ENCODE measurements at regions not wholly inside any gene's neighbourhood (a gene's known extent, or its start where the extent isn't known, plus 50 kb on each side); places are given as distances from the start of the nearest gene placed in this dataset.
"Not testable (repeated sequence)": the region's sequence is repeated elsewhere in the genome, so short reads cannot be mapped to it uniquely, and the experiment has no call there.

DNA sequence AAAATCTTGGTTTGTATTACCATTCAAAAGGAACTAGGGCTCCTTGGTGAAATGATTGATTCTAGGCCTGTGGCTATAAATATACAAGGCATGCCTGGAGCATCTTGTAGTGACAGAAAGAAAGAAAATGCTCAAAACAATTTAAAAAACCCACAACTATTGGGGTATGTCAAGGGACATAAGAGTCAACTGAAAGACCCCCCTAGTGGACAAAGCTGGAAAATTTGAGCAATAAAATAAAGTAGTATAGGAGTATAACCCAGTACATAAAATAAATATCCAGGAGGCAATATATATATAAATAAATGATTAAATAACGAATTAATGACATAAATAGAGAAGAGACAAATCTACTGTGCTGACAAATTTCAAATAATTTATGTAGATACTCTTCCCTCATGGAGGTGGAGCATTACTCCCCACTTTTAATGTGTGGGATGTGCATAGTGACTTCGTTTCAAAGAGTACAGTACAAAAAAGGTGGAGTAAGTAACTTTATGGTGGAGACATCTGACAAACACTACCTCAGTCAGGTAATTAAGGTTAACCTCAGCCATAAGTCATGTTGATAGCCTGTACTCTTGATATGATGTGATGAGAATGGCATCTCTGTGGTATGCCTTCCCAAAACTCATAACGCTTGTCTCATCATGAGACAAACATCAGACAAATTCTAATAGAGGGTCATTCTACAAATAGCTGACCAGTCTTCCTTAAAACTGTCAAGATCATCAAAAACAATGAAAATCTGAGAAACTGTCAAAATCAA is 185.0 kb upstream of the GLRA2 start:
- H3K4me3 Mint-ChIP-seq = no peak overlapping the region
- H3K27ac Mint-ChIP-seq = no peak overlapping the region
- intact Hi-C loops (cut with micrococcal nuclease) = no loop called here
- ChIA-PET POLR2A (no interaction called here), CTCF (no interaction called here)
- H3K4me1 Mint-ChIP-seq (ENCODE audit: low read depth) = no peaks in the 10 kb centered on the region
- no peak for DNase-seq
- H3K36me3 Mint-ChIP-seq = no peaks in the 10 kb centered on the region
- no peaks in the 10 kb centered on the region for H3K27me3 Mint-ChIP-seq
- H3K9me3 Mint-ChIP-seq = peaks cover 3% of the 10 kb centered on the region

GRCh38 chrX:14309431-14309830 is 219.9 kb upstream of the GLRA2 start:
- Mint-ChIP-seq H3K9me3 (no peaks in the 10 kb centered on the region), H3K27me3 (no peaks in the 10 kb centered on the region), H3K36me3 (no peaks in the 10 kb centered on the region), H3K4me1 (ENCODE audit: low read depth) (no peaks in the 10 kb centered on the region), H3K27ac (no peak overlapping the region), H3K4me3 (no peak overlapping the region)
- intact Hi-C loops (cut with micrococcal nuclease) = no loop called here
- ChIA-PET POLR2A (no interaction called here), CTCF (no interaction called here)
- no peak for DNase-seq

GRCh38 chrX:14308976-14309375 is 220.4 kb upstream of the GLRA2 start:
- H3K27ac Mint-ChIP-seq; DNase-seq; H3K36me3 Mint-ChIP-seq; H3K4me1 Mint-ChIP-seq (ENCODE audit: low read depth); CTCF ChIA-PET; H3K27me3 Mint-ChIP-seq; POLR2A ChIA-PET; H3K9me3 Mint-ChIP-seq; H3K4me3 Mint-ChIP-seq; intact Hi-C loops (cut with micrococcal nuclease): not testable (repeated sequence)

- Mint-ChIP-seq H3K27ac (no peak overlapping the region), H3K4me1 (ENCODE audit: low read depth) (no peaks in the 10 kb centered on the region), H3K36me3 (no peaks in the 10 kb centered on the region), H3K4me3 (no peak overlapping the region), H3K9me3 (no peaks in the 10 kb centered on the region), H3K27me3 (no peaks in the 10 kb centered on the region)
- DNase-seq = no peak
- CTCF ChIA-PET = no interaction called here
- intact Hi-C loops (cut with micrococcal nuclease) = no loop called here
- POLR2A ChIA-PET = no interaction called here
These were observed 225.4 kb upstream of the GLRA2 start for GRCh38 chrX:14303891-14304290.

- not testable (repeated sequence) for H3K9me3 Mint-ChIP-seq
These were observed 226.8 kb upstream of the GLRA2 start for GRCh38 chrX:14302561-14302960.

GRCh38 chrX:14300376-14300775 is 229.0 kb upstream of the GLRA2 start:
- H3K36me3 Mint-ChIP-seq = no peaks in the 10 kb centered on the region
- no peaks in the 10 kb centered on the region for H3K9me3 Mint-ChIP-seq
- no peaks in the 10 kb centered on the region for H3K4me1 Mint-ChIP-seq (ENCODE audit: low read depth)
- no peaks in the 10 kb centered on the region for H3K27me3 Mint-ChIP-seq
- DNase-seq = no peak
- no peak overlapping the region for H3K4me3 Mint-ChIP-seq
- H3K27ac Mint-ChIP-seq = no peak overlapping the region
- ChIA-PET CTCF (no interaction called here), POLR2A (no interaction called here)
- intact Hi-C loops (cut with micrococcal nuclease) = no loop called here

More at GRCh38 chrX:14302561-14302960, 226.8 kb upstream of the GLRA2 start:
- H3K4me1 Mint-ChIP-seq (ENCODE audit: low read depth); POLR2A ChIA-PET; CTCF ChIA-PET; H3K4me3 Mint-ChIP-seq; H3K27me3 Mint-ChIP-seq; H3K36me3 Mint-ChIP-seq; intact Hi-C loops (cut with micrococcal nuclease); DNase-seq; H3K27ac Mint-ChIP-seq: not testable (repeated sequence)

DNA sequence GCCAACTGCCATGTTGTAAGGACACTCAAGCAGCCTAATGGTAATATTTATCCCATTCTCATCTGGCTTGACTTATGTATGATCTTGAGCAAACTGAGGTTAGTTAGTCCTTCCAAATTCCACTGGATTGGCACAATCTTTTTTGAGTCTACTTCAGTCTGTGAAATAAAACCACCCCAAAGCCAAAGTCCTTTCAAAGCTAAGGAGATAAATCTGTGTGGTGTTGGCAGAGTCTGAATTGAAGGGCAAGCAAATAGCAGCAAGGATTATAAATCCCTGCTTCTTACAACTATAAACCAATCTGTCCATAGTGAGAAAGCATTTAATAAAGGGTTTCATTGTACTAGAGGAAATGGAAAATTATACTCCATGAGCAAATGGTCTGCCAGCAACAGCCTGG is 233.9 kb upstream of the GLRA2 start:
- H3K9me3 Mint-ChIP-seq = no peaks in the 10 kb centered on the region
- DNase-seq = no peak
- H3K27ac Mint-ChIP-seq = no peak overlapping the region
- ChIA-PET POLR2A (no interaction called here), CTCF (no interaction called here)
- H3K4me1 Mint-ChIP-seq (ENCODE audit: low read depth) = no peaks in the 10 kb centered on the region
- H3K36me3 Mint-ChIP-seq = no peaks in the 10 kb centered on the region
- no peak overlapping the region for H3K4me3 Mint-ChIP-seq
- H3K27me3 Mint-ChIP-seq = no peaks in the 10 kb centered on the region
- intact Hi-C loops (cut with micrococcal nuclease) = no loop called here

GRCh38 chrX:14291666-14292500 is 237.5 kb upstream of the GLRA2 start:
- no peak overlapping the region for H3K27ac Mint-ChIP-seq
- H3K4me1 Mint-ChIP-seq (ENCODE audit: low read depth) = no peaks in the 10 kb centered on the region
- H3K36me3 Mint-ChIP-seq = no peaks in the 10 kb centered on the region
- H3K9me3 Mint-ChIP-seq = no peaks in the 10 kb centered on the region
- POLR2A ChIA-PET = no interaction called here
- H3K4me3 Mint-ChIP-seq = no peak overlapping the region
- intact Hi-C loops (cut with micrococcal nuclease) = no loop called here
- DNase-seq = no peak
- CTCF ChIA-PET = no interaction called here
- no peaks in the 10 kb centered on the region for H3K27me3 Mint-ChIP-seq

GRCh38 chrX:14290335-14290734 is 239.0 kb upstream of the GLRA2 start:
- Mint-ChIP-seq H3K27ac (no peak overlapping the region), H3K4me1 (ENCODE audit: low read depth) (no peaks in the 10 kb centered on the region), H3K4me3 (no peak overlapping the region), H3K9me3 (no peaks in the 10 kb centered on the region), H3K36me3 (no peaks in the 10 kb centered on the region), H3K27me3 (no peaks in the 10 kb centered on the region)
- no peak for DNase-seq
- CTCF ChIA-PET = no interaction called here
- POLR2A ChIA-PET = no interaction called here
- intact Hi-C loops (cut with micrococcal nuclease) = no loop called here

DNA sequence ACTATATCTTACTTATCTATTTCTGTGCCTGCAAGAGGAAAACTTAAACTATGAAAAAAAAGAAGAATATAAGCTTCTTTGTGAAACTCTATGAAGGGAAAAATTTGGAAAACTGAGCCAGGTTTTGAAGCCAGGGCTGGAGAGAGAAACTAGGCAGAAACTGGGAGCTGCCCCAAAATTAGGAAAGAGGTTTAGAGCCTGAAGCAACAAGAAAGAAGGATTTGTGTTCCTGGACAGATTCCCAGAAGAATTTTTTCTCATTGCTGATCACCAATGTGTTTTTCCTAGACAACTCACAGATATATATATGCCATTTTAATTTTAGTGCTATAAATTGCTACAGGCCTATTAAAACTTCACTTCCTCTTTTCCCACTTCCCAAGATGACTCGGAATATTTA is 245.0 kb upstream of the GEMIN8 start:
- no peak overlapping the region for H3K27ac Mint-ChIP-seq
- CTCF ChIA-PET = no interaction called here
- no peaks in the 10 kb centered on the region for H3K4me1 Mint-ChIP-seq (ENCODE audit: low read depth)
- H3K9me3 Mint-ChIP-seq = no peaks in the 10 kb centered on the region
- no peak for DNase-seq
- no peaks in the 10 kb centered on the region for H3K27me3 Mint-ChIP-seq
- POLR2A ChIA-PET = no interaction called here
- intact Hi-C loops (cut with micrococcal nuclease) = no loop called here
- no peak overlapping the region for H3K4me3 Mint-ChIP-seq
- H3K36me3 Mint-ChIP-seq = no peaks in the 10 kb centered on the region

- POLR2A ChIA-PET = no interaction called here
- H3K36me3 Mint-ChIP-seq = no peaks in the 10 kb centered on the region
These were observed 237.5 kb upstream of the GEMIN8 start for GRCh38 chrX:14267216-14267615.

GRCh38 chrX:14266705-14267104 is 237.0 kb upstream of the GEMIN8 start:
- H3K4me1 Mint-ChIP-seq (ENCODE audit: low read depth) = no peaks in the 10 kb centered on the region
- intact Hi-C loops (cut with micrococcal nuclease) = no loop called here
- no peaks in the 10 kb centered on the region for H3K9me3 Mint-ChIP-seq
- ChIA-PET POLR2A (no interaction called here), CTCF (no interaction called here)
- no peak overlapping the region for H3K4me3 Mint-ChIP-seq
- H3K36me3 Mint-ChIP-seq = no peaks in the 10 kb centered on the region
- H3K27me3 Mint-ChIP-seq = no peaks in the 10 kb centered on the region
- no peak overlapping the region for H3K27ac Mint-ChIP-seq
- DNase-seq = no peak

More at GRCh38 chrX:14267216-14267615, 237.5 kb upstream of the GEMIN8 start:
- Mint-ChIP-seq H3K27ac (no peak overlapping the region), H3K27me3 (no peaks in the 10 kb centered on the region), H3K4me1 (ENCODE audit: low read depth) (no peaks in the 10 kb centered on the region), H3K4me3 (no peak overlapping the region), H3K9me3 (no peaks in the 10 kb centered on the region)
- intact Hi-C loops (cut with micrococcal nuclease) = no loop called here
- no peak for DNase-seq
- CTCF ChIA-PET = no interaction called here

- POLR2A ChIA-PET = no interaction called here
- intact Hi-C loops (cut with micrococcal nuclease) = no loop called here
- Mint-ChIP-seq H3K9me3 (no peaks in the 10 kb centered on the region), H3K27ac (no peak overlapping the region), H3K4me1 (ENCODE audit: low read depth) (no peaks in the 10 kb centered on the region), H3K4me3 (no peak overlapping the region), H3K27me3 (no peaks in the 10 kb centered on the region), H3K36me3 (no peaks in the 10 kb centered on the region)
- no peak for DNase-seq
- CTCF ChIA-PET = no interaction called here
These were observed 214.1 kb upstream of the GEMIN8 start for GRCh38 chrX:14243823-14244222.
